ENCODE measurements at regions not wholly inside any gene's neighbourhood (a gene's known extent, or its start where the extent isn't known, plus 50 kb on each side); places are given as distances from the start of the nearest gene placed in this dataset.

GRCh38 chr13:56378566-56378965, 762.2 kb upstream of the PRR20A start:
- TF ChIP-seq, protein P1, sequence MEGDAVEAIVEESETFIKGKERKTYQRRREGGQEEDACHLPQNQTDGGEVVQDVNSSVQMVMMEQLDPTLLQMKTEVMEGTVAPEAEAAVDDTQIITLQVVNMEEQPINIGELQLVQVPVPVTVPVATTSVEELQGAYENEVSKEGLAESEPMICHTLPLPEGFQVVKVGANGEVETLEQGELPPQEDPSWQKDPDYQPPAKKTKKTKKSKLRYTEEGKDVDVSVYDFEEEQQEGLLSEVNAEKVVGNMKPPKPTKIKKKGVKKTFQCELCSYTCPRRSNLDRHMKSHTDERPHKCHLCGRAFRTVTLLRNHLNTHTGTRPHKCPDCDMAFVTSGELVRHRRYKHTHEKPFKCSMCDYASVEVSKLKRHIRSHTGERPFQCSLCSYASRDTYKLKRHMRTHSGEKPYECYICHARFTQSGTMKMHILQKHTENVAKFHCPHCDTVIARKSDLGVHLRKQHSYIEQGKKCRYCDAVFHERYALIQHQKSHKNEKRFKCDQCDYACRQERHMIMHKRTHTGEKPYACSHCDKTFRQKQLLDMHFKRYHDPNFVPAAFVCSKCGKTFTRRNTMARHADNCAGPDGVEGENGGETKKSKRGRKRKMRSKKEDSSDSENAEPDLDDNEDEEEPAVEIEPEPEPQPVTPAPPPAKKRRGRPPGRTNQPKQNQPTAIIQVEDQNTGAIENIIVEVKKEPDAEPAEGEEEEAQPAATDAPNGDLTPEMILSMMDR (conservative IDR thresholded peaks at IDR 0.05; ENCODE audit: low read depth, low read length), result no peak
- no peak for TF ChIP-seq EZH2 (IDR thresholded peaks at IDR 0.05; ENCODE audit: borderline replicate concordance, low read depth, low read length, poor library complexity, severe bottlenecking)
